GM04504 (cell line): ENCODE measurements at regions not wholly inside any gene's neighbourhood (a gene's known extent, or its start where the extent isn't known, plus 50 kb on each side); places are given as distances from the start of the nearest gene placed in this dataset.

ENCODE experiments used
- DNase-seq: peaks from one replicate; pipeline ENCODE4 v3.0.0-alpha.2; 2012; ENCODE audit warnings: low read depth

DNA sequence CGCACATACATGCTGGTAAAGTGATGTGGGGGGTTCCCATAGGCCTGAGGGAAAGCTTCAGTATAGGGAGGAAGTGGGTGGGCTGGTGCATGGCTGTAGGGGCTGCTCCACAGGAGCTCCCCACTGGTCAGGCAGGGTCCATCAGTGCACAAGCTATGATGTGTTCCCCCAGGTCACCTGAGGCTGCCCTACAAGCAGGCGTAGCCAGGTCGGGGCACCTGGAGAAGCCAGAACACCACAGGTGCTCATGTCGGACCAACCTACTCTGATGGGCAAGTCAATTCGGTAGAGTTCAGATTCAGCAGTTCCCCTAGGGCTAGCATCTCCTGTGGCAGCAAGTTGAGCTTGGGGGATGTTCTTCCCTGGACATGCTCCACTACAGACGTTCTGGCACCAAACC lies 103.3 kb upstream of the EPHA5 start:
- DNase-seq, result no peak

DNA sequence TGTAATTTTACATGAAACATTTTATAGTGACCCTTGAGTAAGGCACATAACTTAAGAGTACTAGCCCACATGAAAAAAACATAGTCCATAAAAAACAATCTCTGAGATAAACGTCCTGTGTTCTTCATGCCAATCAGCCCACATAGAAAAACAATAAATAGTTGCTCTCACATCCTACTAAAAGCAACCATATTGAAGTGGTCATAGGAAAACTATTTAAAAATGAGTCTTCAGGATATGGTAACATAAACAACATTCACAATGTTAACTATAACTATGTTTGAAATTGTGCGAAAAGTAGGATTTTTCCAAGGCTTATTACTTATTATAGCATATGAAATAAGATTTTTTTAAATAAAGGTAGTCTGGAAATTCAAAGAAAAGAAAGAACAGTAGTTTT lies 77.1 kb upstream of the EPHA5 start:
- DNase-seq, result no peak

GRCh38 chr4:65738134-65738533 lies 67.8 kb upstream of the EPHA5 start:
- DNase-seq, result no peak

GRCh38 chr4:65737672-65738071 lies 67.4 kb upstream of the EPHA5 start:
- no peak for DNase-seq

- DNase-seq, result no peak
Observed at GRCh38 chr4:65724973-65725372, 54.7 kb upstream of the EPHA5 start.
